PC-9 (cell line): ENCODE measurements at regions not wholly inside any gene's neighbourhood (a gene's known extent, or its start where the extent isn't known, plus 50 kb on each side); places are given as distances from the start of the nearest gene placed in this dataset.
A peak's percentile ranks its signal among the peaks of the same experiment; 100 is the strongest.

Experiments used
- BruUV-seq: library from RNA; stranded (reverse); fragments of 400-500 nt; replicated peaks from 2 replicates; lab custom pipeline; 2021; lab: Mats Ljungman, UMichigan
- CTCF ChIA-PET: fragments of 300-600 bp; sonication (Branson Sonifier 250); formaldehyde crosslinking; loops from one replicate; lab custom pipeline; 2022; ENCODE audit warnings: antibody characterized with exemption; lab: Charles Lee
- POLR2A ChIA-PET: fragments of 300-600 bp; sonication (Branson Sonifier 250); formaldehyde crosslinking; loops from one replicate; lab custom pipeline; 2022; ENCODE audit warnings: antibody characterized with exemption; ENCODE audit not compliant: unreplicated experiment; lab: Charles Lee
- DNase-seq, 2 experiments: peaks; one replicate each; pipeline versions ENCODE4 v3.0.0 to v3.0.0-alpha.2; 2015 to 2022; ENCODE audit warnings: mixed read lengths in 1 of 2
- H2AFZ ChIP-seq: fragments of 200-600 bp; sonication (generic); 2 replicates; pipeline ENCODE4 v1.8.1; 2017; ENCODE audit warnings: antibody characterized with exemption
- H3F3A ChIP-seq: fragments of 200-600 bp; sonication (generic); 2 replicates; pipeline ENCODE4 v1.8.1; 2017; ENCODE audit warnings: antibody characterized with exemption, mild to moderate bottlenecking, low read depth; ENCODE audit not compliant: insufficient read depth
- H3K27ac ChIP-seq: fragments of 200-600 bp; sonication (generic); 2 replicates; pipeline ENCODE4 v1.6.1; 2016; ENCODE audit warnings: mixed run types
- H3K27me3 ChIP-seq: fragments of 200-600 bp; sonication (generic); 2 replicates; pipeline ENCODE4 v1.6.1; 2016; ENCODE audit warnings: low read depth, mixed run types; ENCODE audit not compliant: insufficient read depth
- H3K36me3 ChIP-seq: fragments of 200-600 bp; sonication (generic); 2 replicates; pipeline ENCODE4 v1.6.1; 2016; ENCODE audit warnings: low read depth, mixed run types
- H3K4me1 ChIP-seq: fragments of 200-600 bp; sonication (generic); replicated peaks from 2 replicates; pipeline ENCODE4 v1.6.1; 2016; ENCODE audit warnings: mixed run types; ENCODE audit not compliant: insufficient read depth
- H3K4me2 ChIP-seq: fragments of 200-600 bp; sonication (generic); 2 replicates; pipeline ENCODE4 v1.6.1; 2017; ENCODE audit warnings: mixed run types
- H3K4me3 ChIP-seq: fragments of 200-600 bp; sonication (generic); 2 replicates; pipeline ENCODE4 v1.6.1; 2016; ENCODE audit warnings: mixed run types
- H3K79me2 ChIP-seq: fragments of 200-600 bp; sonication (generic); 2 replicates; pipeline ENCODE4 v1.6.1; 2017; ENCODE audit warnings: low read depth, mixed run types
- H3K9me2 ChIP-seq: fragments of 200-600 bp; sonication (generic); 2 replicates; pipeline ENCODE4 v1.8.1; 2017; ENCODE audit warnings: mild to moderate bottlenecking; ENCODE audit not compliant: insufficient read depth
- H3K9me3 ChIP-seq: fragments of 200-600 bp; sonication (generic); 2 replicates; pipeline ENCODE4 v1.8.1; 2016; ENCODE audit warnings: low read depth; ENCODE audit not compliant: insufficient read depth
- H4K20me1 ChIP-seq: fragments of 200-600 bp; sonication (generic); 2 replicates; pipeline ENCODE4 v1.8.1; 2017; ENCODE audit not compliant: insufficient read depth
- EZH2 ChIP-seq: fragments of 200-600 bp; sonication (generic); IDR thresholded peaks from 2 replicates; pipeline ENCODE4 v1.8.0; 2017; ENCODE audit warnings: antibody characterized with exemption, low read depth
- intact Hi-C: fragments of 100-400 bp; cut with micrococcal nuclease; formaldehyde crosslinking; loops from one replicate; pipeline ENCODE4 v1.10.0; 2022; ENCODE audit not compliant: unreplicated experiment
- TF ChIP-seq, protein P1 (sequence below): fragments of 200-600 bp; sonication (generic); conservative IDR thresholded peaks from 2 replicates; pipeline ENCODE4 v1.6.1; 2017; ENCODE audit warnings: mixed run types, antibody characterized with exemption, mild to moderate bottlenecking, moderate library complexity

DNA sequence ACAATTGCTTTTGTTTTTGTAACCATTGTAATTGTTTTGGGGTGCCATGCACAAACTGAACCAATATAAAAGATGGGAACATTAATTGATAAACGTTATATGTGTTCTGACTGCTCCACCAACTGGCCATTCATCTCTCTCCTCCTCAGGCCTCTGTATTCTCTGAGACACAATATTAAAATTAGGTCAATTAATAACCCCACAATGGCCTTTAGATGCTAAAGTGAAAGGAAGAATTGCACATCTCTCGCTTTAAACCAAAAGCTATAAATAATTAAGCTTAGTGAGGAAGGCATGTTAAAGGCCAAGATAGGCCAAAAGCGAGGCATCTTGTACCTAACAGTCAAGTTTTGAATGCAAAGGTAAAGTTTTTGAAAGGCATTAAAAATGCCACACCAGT lies 448.4 kb upstream of the ITGA1 start:
- H3K36me3 ChIP-seq: no peaks in the 10 kb centered on the region
- H3K9me3 ChIP-seq: no peaks in the 10 kb centered on the region
- intact Hi-C loops: no loop called here
- H3F3A ChIP-seq: no peaks in the 10 kb centered on the region
- no peak for DNase-seq
- ChIA-PET POLR2A (no interaction called here), CTCF (no interaction called here)
- H4K20me1 ChIP-seq: no peaks in the 10 kb centered on the region
- H3K4me1 ChIP-seq: no peaks in the 10 kb centered on the region
- H3K27ac ChIP-seq: no peak overlapping the region
- peaks cover 4% of the 10 kb centered on the region; the same call in 1 of the 2 replicates for H3K9me2 ChIP-seq
- no TSS peak for BruUV-seq
- H3K4me2 ChIP-seq: no peak overlapping the region
- no peaks in the 10 kb centered on the region for H3K79me2 ChIP-seq
- H3K27me3 ChIP-seq: no peaks in the 10 kb centered on the region
- TF ChIP-seq EZH2: no peak
- TF ChIP-seq, protein P1, sequence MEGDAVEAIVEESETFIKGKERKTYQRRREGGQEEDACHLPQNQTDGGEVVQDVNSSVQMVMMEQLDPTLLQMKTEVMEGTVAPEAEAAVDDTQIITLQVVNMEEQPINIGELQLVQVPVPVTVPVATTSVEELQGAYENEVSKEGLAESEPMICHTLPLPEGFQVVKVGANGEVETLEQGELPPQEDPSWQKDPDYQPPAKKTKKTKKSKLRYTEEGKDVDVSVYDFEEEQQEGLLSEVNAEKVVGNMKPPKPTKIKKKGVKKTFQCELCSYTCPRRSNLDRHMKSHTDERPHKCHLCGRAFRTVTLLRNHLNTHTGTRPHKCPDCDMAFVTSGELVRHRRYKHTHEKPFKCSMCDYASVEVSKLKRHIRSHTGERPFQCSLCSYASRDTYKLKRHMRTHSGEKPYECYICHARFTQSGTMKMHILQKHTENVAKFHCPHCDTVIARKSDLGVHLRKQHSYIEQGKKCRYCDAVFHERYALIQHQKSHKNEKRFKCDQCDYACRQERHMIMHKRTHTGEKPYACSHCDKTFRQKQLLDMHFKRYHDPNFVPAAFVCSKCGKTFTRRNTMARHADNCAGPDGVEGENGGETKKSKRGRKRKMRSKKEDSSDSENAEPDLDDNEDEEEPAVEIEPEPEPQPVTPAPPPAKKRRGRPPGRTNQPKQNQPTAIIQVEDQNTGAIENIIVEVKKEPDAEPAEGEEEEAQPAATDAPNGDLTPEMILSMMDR: no peak
- no peak overlapping the region for H3K4me3 ChIP-seq
- H2AFZ ChIP-seq: no peak overlapping the region

DNA sequence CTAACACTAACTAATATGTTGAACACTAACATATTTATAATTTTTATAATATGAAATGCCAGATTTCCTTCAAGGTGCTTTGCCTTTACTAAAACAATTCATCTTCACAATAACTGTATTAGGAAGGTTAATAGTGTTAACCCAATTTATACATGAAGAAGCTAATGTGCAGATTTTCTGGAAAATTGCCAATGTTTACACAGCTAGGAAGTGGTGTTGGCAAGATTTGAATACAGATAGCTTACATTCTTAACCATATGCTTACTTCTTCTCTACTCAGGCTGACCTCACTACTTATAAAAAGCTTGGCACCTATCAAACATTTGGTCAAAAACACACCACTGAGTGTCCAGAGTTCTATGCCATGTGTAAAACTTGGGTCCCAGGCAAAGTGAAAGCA lies 445.4 kb upstream of the ITGA1 start:
- no peaks in the 10 kb centered on the region for H4K20me1 ChIP-seq
- H3K4me2 ChIP-seq: no peak overlapping the region
- no peak for DNase-seq
- intact Hi-C loops: no loop called here
- H2AFZ ChIP-seq: no peak overlapping the region
- H3K27ac ChIP-seq: no peak overlapping the region
- H3K9me2 ChIP-seq: no peaks in the 10 kb centered on the region
- H3K79me2 ChIP-seq: no peaks in the 10 kb centered on the region
- H3K36me3 ChIP-seq: no peaks in the 10 kb centered on the region
- POLR2A ChIA-PET: no interaction called here
- CTCF ChIA-PET: interaction anchor here (0.6 kb wide), 1 partner anchor 334 kb away, joined by 4 read pairs; no protein-coding TSS in a partner anchor
- no peaks in the 10 kb centered on the region for H3K27me3 ChIP-seq
- no peaks in the 10 kb centered on the region for H3F3A ChIP-seq
- H3K9me3 ChIP-seq: no peaks in the 10 kb centered on the region
- H3K4me1 ChIP-seq: no peaks in the 10 kb centered on the region
- H3K4me3 ChIP-seq: no peak overlapping the region
- TF ChIP-seq, protein P1: no peak
- no peak for TF ChIP-seq EZH2
- no TSS peak for BruUV-seq

DNA sequence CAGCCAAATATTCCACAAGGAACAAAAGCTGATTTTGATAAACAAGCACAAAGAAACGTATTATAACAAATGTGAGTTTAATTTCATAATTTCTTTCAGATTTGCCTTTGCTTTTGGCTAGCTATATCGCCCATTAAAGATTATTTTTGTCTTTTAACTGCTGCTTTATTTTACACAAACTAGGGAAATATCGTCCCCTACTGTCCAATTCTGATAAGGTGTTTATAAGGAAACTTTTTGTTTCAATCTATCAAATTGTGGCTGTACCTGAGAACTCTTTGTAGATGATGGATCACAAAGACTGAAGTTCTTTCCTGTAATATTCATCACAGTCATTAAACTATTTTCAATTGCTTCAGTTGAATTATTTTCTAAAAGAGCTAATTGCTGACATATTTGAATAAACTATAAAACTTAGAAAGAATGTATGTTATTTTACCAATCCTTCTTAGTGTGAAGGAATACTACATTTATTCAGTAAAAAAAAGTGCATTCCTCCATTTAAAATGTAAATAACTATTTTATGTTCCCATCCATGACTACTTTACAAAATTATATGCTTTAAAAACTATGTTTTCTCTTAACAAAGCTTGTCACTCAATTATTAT lies 431.3 kb upstream of the ITGA1 start:
- intact Hi-C loops: loop anchor here (1.0 to 10.0 kb wide), 2 partner anchors 392 to 1393 kb away; no protein-coding TSS in a partner anchor
- ChIA-PET CTCF (interaction anchor here (1.1 to 1.2 kb wide), 2 partner anchors 1390 to 1398 kb away, joined by 3 read pairs; no protein-coding TSS in a partner anchor), POLR2A (no interaction called here)
- Histone ChIP-seq H3K27ac (no peak overlapping the region), H3K79me2 (no peaks in the 10 kb centered on the region), H3K9me3 (no peaks in the 10 kb centered on the region), H3K9me2 (no peaks in the 10 kb centered on the region), H3K36me3 (no peaks in the 10 kb centered on the region), H3K27me3 (no peaks in the 10 kb centered on the region), H4K20me1 (no peaks in the 10 kb centered on the region; the same call in 1 of the 2 replicates), H3K4me3 (no peak overlapping the region), H3K4me1 (no peaks in the 10 kb centered on the region), H3K4me2 (no peak overlapping the region), H3F3A (no peaks in the 10 kb centered on the region), H2AFZ (no peak overlapping the region)
- TF ChIP-seq, protein P1: peak; percentile 81
- no peak for TF ChIP-seq EZH2
- BruUV-seq: no TSS peak
- DNase-seq: no peak
